SK-N-SH treated with all-trans-retinoic acid at 6 μM for 48 hours (cell line): ENCODE measurements at regions not wholly inside any gene's neighbourhood (a gene's known extent, or its start where the extent isn't known, plus 50 kb on each side); places are given as distances from the start of the nearest gene placed in this dataset.

Experiments used
- ATAC-seq: fragments of 200-7000 bp; cut with Tn5 transposase; 3 replicates; pipeline ENCODE4 v1.9.1; 2020; ENCODE audit warnings: mild to moderate bottlenecking, moderate library complexity
- ARNTL ChIP-seq: fragments of 450-650 bp; formaldehyde crosslinking; IDR thresholded peaks from 2 replicates; pipeline ENCODE4 v1.5.0; 2020; ENCODE audit warnings: low read depth, mild to moderate bottlenecking, moderate library complexity, borderline replicate concordance
- BACH2 ChIP-seq: fragments of 250-450 bp; sonication (Bioruptor Pico); IDR thresholded peaks from 2 replicates; pipeline ENCODE4 v1.9.0; 2021; ENCODE audit warnings: mild to moderate bottlenecking, borderline replicate concordance
- ESRRG ChIP-seq: fragments of 250-450 bp; sonication (Bioruptor Pico); IDR thresholded peaks from 2 replicates; pipeline ENCODE4 v1.6.1; 2021; ENCODE audit warnings: mild to moderate bottlenecking
- ISL1 ChIP-seq: fragments of 250-450 bp; sonication (Bioruptor Pico); IDR thresholded peaks from 2 replicates; pipeline ENCODE4 v2.1.2; 2022; ENCODE audit warnings: mild to moderate bottlenecking, moderate library complexity
- OSR1 ChIP-seq: fragments of 250-450 bp; sonication (Bioruptor Pico); IDR thresholded peaks from 2 replicates; pipeline ENCODE4 v1.8.0; 2022; ENCODE audit warnings: moderate library complexity, mild to moderate bottlenecking, inconsistent platforms
- PATZ1 ChIP-seq: fragments of 250-450 bp; sonication (Bioruptor Pico); IDR thresholded peaks from 2 replicates; pipeline ENCODE4 v1.8.0; 2020; ENCODE audit warnings: mild to moderate bottlenecking, moderate library complexity, borderline replicate concordance
- SNAI2 ChIP-seq: fragments of 250-450 bp; sonication (Bioruptor Pico); IDR thresholded peaks from 2 replicates; pipeline ENCODE4 v1.5.0; 2020; ENCODE audit warnings: mild to moderate bottlenecking, moderate library complexity
- TCF4 ChIP-seq: fragments of 250-450 bp; sonication (Bioruptor Pico); IDR thresholded peaks from 2 replicates; pipeline ENCODE4 v1.8.0; 2021; ENCODE audit warnings: mild to moderate bottlenecking, moderate library complexity, borderline replicate concordance
- TOX ChIP-seq: fragments of 250-450 bp; sonication (Bioruptor Pico); IDR thresholded peaks from 2 replicates; pipeline ENCODE4 v1.8.0; 2021; ENCODE audit warnings: mild to moderate bottlenecking, moderate library complexity, borderline replicate concordance
- ZC3H10 ChIP-seq: fragments of 250-450 bp; sonication (Bioruptor Pico); IDR thresholded peaks from 2 replicates; pipeline ENCODE4 v1.5.1; 2021; ENCODE audit warnings: mild to moderate bottlenecking, moderate library complexity
- ZFP3 ChIP-seq: fragments of 250-450 bp; sonication (Bioruptor Pico); IDR thresholded peaks from 2 replicates; pipeline ENCODE4 v1.5.0; 2020; ENCODE audit warnings: mild to moderate bottlenecking, moderate library complexity
- ZNF565 ChIP-seq: fragments of 450-650 bp; formaldehyde crosslinking; conservative IDR thresholded peaks from 2 replicates; pipeline ENCODE4 v1.5.0; 2020; ENCODE audit warnings: low read depth, mild to moderate bottlenecking, moderate library complexity
- ZNF70 ChIP-seq: fragments of 450-650 bp; formaldehyde crosslinking; IDR thresholded peaks from 2 replicates; pipeline ENCODE4 v1.5.0; 2020; ENCODE audit warnings: mild to moderate bottlenecking, moderate library complexity
- ZNF8 ChIP-seq: fragments of 450-650 bp; formaldehyde crosslinking; IDR thresholded peaks from 2 replicates; pipeline ENCODE4 v1.5.0; 2020; ENCODE audit warnings: mild to moderate bottlenecking, moderate library complexity
- TF ChIP-seq, protein P1 (sequence below): fragments of 250-450 bp; sonication (Bioruptor Pico); IDR thresholded peaks from 2 replicates; pipeline ENCODE4 v1.8.0; 2021; ENCODE audit warnings: low read depth, mild to moderate bottlenecking, moderate library complexity, borderline replicate concordance
- TF ChIP-seq, protein P2 (sequence below): fragments of 250-450 bp; sonication (Bioruptor Pico); IDR thresholded peaks from 2 replicates; pipeline ENCODE4 v1.5.1; 2021; ENCODE audit warnings: mild to moderate bottlenecking, moderate library complexity
- TF ChIP-seq, protein P3 (sequence below): fragments of 250-450 bp; sonication (Bioruptor Pico); IDR thresholded peaks from 2 replicates; pipeline ENCODE4 v1.5.1; 2020; ENCODE audit warnings: low read depth, mild to moderate bottlenecking, moderate library complexity
- TF ChIP-seq, protein P4 (sequence below): fragments of 250-450 bp; sonication (Bioruptor Pico); IDR thresholded peaks from 2 replicates; pipeline ENCODE4 v1.5.0; 2020; ENCODE audit warnings: mild to moderate bottlenecking, moderate library complexity

DNA sequence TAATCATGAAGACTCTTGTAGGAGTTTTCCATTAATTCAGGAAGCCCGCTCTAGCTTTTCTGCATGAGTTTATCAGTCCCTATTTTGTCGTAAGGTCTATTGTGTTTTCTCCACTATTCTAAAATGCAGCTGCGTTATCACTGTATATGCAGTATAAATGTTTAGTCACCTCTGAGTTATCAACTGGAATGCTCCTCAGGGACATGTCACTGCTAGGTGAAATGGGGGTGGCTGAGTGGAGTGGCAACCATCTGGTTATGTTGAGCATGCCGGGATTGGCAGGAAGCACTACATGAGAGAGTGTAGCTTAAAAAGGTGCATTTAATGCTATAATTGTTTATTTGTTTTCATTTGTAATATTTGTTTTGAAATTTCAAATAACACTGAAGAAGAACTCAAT lies 285.2 kb upstream of the ELAC2 start (continued):
- TF ChIP-seq PATZ1 (CRISPR knock-in tag) (no peak), ZFP3 (CRISPR knock-in tag) (no peak)

DNA sequence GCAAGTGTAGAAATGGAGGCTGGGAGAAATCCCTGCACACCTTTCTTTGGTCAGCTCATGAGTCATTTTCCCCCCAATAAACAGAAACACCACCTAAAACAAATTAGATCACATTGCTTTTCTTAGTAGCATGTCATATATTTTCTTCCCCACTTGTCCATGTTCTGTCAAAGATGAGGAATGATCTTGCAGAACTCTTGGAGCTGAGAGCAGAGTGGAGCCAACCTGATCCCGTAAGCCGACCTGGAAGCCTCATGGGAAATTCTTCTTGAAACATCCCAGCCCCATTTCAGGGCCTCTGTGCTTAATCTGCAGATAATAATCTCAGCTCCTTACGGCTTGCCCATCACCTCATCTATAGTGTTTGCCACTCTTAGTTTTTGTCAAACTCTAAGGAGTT lies 284.6 kb upstream of the ELAC2 start:
- no peak for TF ChIP-seq ZNF70 (CRISPR knock-in tag)
- TF ChIP-seq, protein P1, sequence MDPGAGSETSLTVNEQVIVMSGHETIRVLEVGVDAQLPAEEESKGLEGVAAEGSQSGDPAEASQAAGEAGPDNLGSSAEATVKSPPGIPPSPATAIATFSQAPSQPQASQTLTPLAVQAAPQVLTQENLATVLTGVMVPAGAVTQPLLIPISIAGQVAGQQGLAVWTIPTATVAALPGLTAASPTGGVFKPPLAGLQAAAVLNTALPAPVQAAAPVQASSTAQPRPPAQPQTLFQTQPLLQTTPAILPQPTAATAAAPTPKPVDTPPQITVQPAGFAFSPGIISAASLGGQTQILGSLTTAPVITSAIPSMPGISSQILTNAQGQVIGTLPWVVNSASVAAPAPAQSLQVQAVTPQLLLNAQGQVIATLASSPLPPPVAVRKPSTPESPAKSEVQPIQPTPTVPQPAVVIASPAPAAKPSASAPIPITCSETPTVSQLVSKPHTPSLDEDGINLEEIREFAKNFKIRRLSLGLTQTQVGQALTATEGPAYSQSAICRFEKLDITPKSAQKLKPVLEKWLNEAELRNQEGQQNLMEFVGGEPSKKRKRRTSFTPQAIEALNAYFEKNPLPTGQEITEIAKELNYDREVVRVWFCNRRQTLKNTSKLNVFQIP (CRISPR knock-in tag), result no peak
- TF ChIP-seq ZC3H10 (CRISPR knock-in tag), result no peak
- no peak for TF ChIP-seq BACH2
- TF ChIP-seq ISL1 (CRISPR knock-in tag), result no peak
- TF ChIP-seq SNAI2 (CRISPR knock-in tag), result no peak
- TF ChIP-seq ZFP3 (CRISPR knock-in tag), result no peak
- TF ChIP-seq, protein P2, sequence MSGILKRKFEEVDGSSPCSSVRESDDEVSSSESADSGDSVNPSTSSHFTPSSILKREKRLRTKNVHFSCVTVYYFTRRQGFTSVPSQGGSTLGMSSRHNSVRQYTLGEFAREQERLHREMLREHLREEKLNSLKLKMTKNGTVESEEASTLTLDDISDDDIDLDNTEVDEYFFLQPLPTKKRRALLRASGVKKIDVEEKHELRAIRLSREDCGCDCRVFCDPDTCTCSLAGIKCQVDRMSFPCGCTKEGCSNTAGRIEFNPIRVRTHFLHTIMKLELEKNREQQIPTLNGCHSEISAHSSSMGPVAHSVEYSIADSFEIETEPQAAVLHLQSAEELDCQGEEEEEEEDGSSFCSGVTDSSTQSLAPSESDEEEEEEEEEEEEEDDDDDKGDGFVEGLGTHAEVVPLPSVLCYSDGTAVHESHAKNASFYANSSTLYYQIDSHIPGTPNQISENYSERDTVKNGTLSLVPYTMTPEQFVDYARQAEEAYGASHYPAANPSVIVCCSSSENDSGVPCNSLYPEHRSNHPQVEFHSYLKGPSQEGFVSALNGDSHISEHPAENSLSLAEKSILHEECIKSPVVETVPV (CRISPR knock-in tag), result no peak
- no peak for TF ChIP-seq PATZ1 (CRISPR knock-in tag)
- TF ChIP-seq ZNF565 (CRISPR knock-in tag), result no peak
- TF ChIP-seq, protein P3, sequence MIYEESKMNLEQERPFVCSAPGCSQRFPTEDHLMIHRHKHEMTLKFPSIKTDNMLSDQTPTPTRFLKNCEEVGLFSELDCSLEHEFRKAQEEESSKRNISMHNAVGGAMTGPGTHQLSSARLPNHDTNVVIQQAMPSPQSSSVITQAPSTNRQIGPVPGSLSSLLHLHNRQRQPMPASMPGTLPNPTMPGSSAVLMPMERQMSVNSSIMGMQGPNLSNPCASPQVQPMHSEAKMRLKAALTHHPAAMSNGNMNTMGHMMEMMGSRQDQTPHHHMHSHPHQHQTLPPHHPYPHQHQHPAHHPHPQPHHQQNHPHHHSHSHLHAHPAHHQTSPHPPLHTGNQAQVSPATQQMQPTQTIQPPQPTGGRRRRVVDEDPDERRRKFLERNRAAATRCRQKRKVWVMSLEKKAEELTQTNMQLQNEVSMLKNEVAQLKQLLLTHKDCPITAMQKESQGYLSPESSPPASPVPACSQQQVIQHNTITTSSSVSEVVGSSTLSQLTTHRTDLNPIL (CRISPR knock-in tag), result no peak
- no peak for ATAC-seq

- TF ChIP-seq ARNTL (CRISPR knock-in tag) (no peak), ZNF70 (CRISPR knock-in tag) (no peak), TCF4 (no peak), ESRRG (CRISPR knock-in tag) (no peak), PATZ1 (CRISPR knock-in tag) (no peak), ZFP3 (CRISPR knock-in tag) (no peak), SNAI2 (CRISPR knock-in tag) (no peak), TOX (CRISPR knock-in tag) (no peak), ZNF8 (CRISPR knock-in tag) (no peak), BACH2 (no peak), ISL1 (CRISPR knock-in tag) (no peak), OSR1 (no peak)
- TF ChIP-seq, protein P3 (CRISPR knock-in tag), result no peak
- TF ChIP-seq, protein P4, sequence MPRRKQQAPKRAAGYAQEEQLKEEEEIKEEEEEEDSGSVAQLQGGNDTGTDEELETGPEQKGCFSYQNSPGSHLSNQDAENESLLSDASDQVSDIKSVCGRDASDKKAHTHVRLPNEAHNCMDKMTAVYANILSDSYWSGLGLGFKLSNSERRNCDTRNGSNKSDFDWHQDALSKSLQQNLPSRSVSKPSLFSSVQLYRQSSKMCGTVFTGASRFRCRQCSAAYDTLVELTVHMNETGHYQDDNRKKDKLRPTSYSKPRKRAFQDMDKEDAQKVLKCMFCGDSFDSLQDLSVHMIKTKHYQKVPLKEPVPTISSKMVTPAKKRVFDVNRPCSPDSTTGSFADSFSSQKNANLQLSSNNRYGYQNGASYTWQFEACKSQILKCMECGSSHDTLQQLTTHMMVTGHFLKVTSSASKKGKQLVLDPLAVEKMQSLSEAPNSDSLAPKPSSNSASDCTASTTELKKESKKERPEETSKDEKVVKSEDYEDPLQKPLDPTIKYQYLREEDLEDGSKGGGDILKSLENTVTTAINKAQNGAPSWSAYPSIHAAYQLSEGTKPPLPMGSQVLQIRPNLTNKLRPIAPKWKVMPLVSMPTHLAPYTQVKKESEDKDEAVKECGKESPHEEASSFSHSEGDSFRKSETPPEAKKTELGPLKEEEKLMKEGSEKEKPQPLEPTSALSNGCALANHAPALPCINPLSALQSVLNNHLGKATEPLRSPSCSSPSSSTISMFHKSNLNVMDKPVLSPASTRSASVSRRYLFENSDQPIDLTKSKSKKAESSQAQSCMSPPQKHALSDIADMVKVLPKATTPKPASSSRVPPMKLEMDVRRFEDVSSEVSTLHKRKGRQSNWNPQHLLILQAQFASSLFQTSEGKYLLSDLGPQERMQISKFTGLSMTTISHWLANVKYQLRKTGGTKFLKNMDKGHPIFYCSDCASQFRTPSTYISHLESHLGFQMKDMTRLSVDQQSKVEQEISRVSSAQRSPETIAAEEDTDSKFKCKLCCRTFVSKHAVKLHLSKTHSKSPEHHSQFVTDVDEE (CRISPR knock-in tag), result no peak
- TF ChIP-seq, all 23 proteins: peak for 0
- no peak for ATAC-seq
These were observed 279.4 kb upstream of the ELAC2 start for GRCh38 chr17:13297183-13297582.
